Skeletal muscle tissue (tissue), 3 donors: ENCODE measurements at regions not wholly inside any gene's neighbourhood (a gene's known extent, or its start where the extent isn't known, plus 50 kb on each side); places are given as distances from the start of the nearest gene placed in this dataset.

ENCODE experiments used
- H3K27ac ChIP-seq: one replicate; pipeline ENCODE4 v1.7.0; 2013; ENCODE audit warnings: mild to moderate bottlenecking, low read depth, low read length, inconsistent platforms
- H3K27me3 ChIP-seq, 3 donors: one replicate each; pipeline ENCODE4 v1.7.0; 2013; ENCODE audit warnings: low read length in 3 of 3; ENCODE audit not compliant: control insufficient read depth in 3 of 3, insufficient read depth in 3 of 3
- H3K36me3 ChIP-seq, 3 donors: one replicate each; pipeline ENCODE4 v1.7.0; 2013; ENCODE audit warnings: low read length in 3 of 3; ENCODE audit not compliant: control insufficient read depth in 3 of 3, insufficient read depth in 3 of 3
- H3K4me1 ChIP-seq, 3 donors: one replicate each; pipeline ENCODE4 v1.7.0; 2013; ENCODE audit warnings: low read length in 3 of 3, mild to moderate bottlenecking in 3 of 3; ENCODE audit not compliant: control insufficient read depth in 3 of 3, insufficient read depth in 3 of 3
- H3K4me3 ChIP-seq, 3 donors: one replicate each; pipeline ENCODE4 v1.7.0; 2013; ENCODE audit warnings: low read length in 3 of 3
- H3K9ac ChIP-seq, 3 donors: one replicate each; pipeline ENCODE4 v1.7.0; 2013; ENCODE audit warnings: low read length in 3 of 3, mild to moderate bottlenecking in 3 of 3, moderate library complexity in 2 of 3, low read depth in 1 of 3
- H3K9me3 ChIP-seq, 3 donors: one replicate each; pipeline ENCODE4 v1.7.0; 2013; ENCODE audit warnings: low read length in 3 of 3; ENCODE audit not compliant: control insufficient read depth in 3 of 3
- donor health status: Osteomylitis.

DNA sequence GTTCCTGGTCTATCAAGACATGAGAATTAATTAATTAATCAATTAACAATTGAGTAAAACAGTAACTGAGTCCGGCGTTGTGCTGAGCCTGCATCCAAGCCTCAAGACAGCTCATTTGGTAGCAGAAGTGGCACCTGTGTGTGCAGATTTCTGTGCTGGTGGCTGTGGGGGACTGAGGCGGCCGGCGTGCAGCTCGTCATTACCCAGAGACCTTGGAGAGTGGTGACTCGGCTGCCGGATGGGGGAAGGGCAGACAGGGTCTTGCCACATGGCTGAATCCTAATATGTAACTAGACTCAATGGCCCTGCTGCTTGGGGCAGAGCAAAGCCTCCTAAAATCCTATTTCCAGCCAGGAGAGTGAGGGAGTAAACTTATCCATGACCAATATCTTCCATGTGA lies 510.2 kb downstream of the TCERG1L start:
- no peak overlapping the region for H3K27ac ChIP-seq
- H3K4me3 ChIP-seq, result no peak overlapping the region
- no peaks in the 10 kb centered on the region for H3K4me1 ChIP-seq
- H3K27me3 ChIP-seq, result peaks cover 0 to 16% (median 6%) of the 10 kb centered on the region in 3 donors
- no peaks in the 10 kb centered on the region for H3K36me3 ChIP-seq
- no peaks in the 10 kb centered on the region for H3K9me3 ChIP-seq
- no peak overlapping the region for H3K9ac ChIP-seq

GRCh38 chr10:130801784-130802183 lies 509.7 kb downstream of the TCERG1L start:
- Histone ChIP-seq H3K4me1 (no peaks in the 10 kb centered on the region), H3K9ac (no peak overlapping the region), H3K27ac (no peak overlapping the region), H3K9me3 (no peaks in the 10 kb centered on the region), H3K36me3 (no peaks in the 10 kb centered on the region), H3K4me3 (no peak overlapping the region), H3K27me3 (peaks cover 0 to 15% (median 10%) of the 10 kb centered on the region in 3 donors)

GRCh38 chr10:130802301-130802700 lies 509.2 kb downstream of the TCERG1L start:
- Histone ChIP-seq H3K27me3 (peaks cover 0 to 17% (median 7%) of the 10 kb centered on the region in 3 donors), H3K4me3 (no peak overlapping the region), H3K9me3 (no peaks in the 10 kb centered on the region)

DNA sequence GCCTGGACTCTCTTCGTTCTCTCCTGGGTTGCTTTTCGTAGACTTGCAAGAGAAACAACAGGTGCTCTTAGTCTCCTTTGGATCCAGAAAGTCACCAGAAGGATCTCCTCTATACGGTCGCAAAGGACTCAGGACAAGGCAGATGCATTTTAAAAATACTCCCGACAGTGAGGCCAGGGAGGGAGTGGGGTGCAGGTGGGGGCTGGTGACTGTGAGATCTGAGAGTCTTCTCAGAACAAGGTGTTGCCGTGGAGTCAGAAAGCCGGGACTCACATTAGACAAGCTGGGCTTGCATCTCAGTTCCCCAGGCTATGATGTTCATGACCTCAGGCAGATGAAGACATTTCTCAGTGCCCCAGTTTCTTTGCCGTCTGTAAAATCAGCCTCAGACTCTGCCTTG lies 507.2 kb downstream of the TCERG1L start:
- no peak overlapping the region for H3K4me3 ChIP-seq
- H3K27ac ChIP-seq, result no peak overlapping the region
- H3K36me3 ChIP-seq, result no peaks in the 10 kb centered on the region
- peaks cover 0 to 27% (median 8%) of the 10 kb centered on the region in 3 donors for H3K27me3 ChIP-seq
- no peaks in the 10 kb centered on the region for H3K9me3 ChIP-seq
- H3K4me1 ChIP-seq, result no peaks in the 10 kb centered on the region
- no peak overlapping the region for H3K9ac ChIP-seq

More at GRCh38 chr10:130802301-130802700, 509.2 kb downstream of the TCERG1L start:
- no peak overlapping the region for H3K9ac ChIP-seq
- no peaks in the 10 kb centered on the region for H3K36me3 ChIP-seq
- no peaks in the 10 kb centered on the region for H3K4me1 ChIP-seq
- no peak overlapping the region for H3K27ac ChIP-seq

- H3K9ac ChIP-seq, result no peak overlapping the region
- no peaks in the 10 kb centered on the region for H3K4me1 ChIP-seq
- no peak overlapping the region for H3K27ac ChIP-seq
- no peaks in the 10 kb centered on the region for H3K36me3 ChIP-seq
- H3K9me3 ChIP-seq, result no peaks in the 10 kb centered on the region
- H3K4me3 ChIP-seq, result no peak overlapping the region
- peaks cover 0 to 29% (median 7%) of the 10 kb centered on the region in 3 donors for H3K27me3 ChIP-seq
Observed at GRCh38 chr10:130804778-130805634, 506.5 kb downstream of the TCERG1L start.

- H3K4me3 ChIP-seq, result no peak overlapping the region
- no peaks in the 10 kb centered on the region for H3K36me3 ChIP-seq
- no peaks in the 10 kb centered on the region for H3K4me1 ChIP-seq
- H3K9me3 ChIP-seq, result no peaks in the 10 kb centered on the region
- H3K27ac ChIP-seq, result no peak overlapping the region
- no peak overlapping the region for H3K9ac ChIP-seq
- peaks cover 0 to 33% (median 13%) of the 10 kb centered on the region in 3 donors for H3K27me3 ChIP-seq
Observed at GRCh38 chr10:130805635-130806030, 505.9 kb downstream of the TCERG1L start.

DNA sequence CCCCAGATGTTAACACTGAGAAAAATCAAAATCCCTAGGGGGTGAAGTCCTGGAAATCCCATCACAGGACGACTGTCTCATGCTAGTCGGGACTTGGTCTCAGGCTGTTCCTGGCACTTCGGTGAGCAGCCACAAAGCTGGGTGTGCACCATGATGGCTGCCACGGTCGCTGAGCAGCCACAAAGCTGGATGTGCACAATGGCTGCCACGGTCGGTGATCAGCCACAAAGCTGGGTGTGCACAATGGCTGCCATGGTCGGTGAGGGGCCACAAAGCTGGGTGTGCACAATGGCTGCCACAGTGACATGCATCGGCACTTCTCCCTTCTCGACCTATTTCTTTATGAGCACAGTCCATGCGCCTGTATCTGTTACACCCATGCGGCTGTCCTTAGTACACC lies 505.1 kb downstream of the TCERG1L start:
- Histone ChIP-seq H3K9me3 (no peaks in the 10 kb centered on the region), H3K9ac (no peak overlapping the region), H3K4me1 (no peaks in the 10 kb centered on the region), H3K27ac (no peak overlapping the region), H3K27me3 (peaks cover 0 to 37% (median 21%) of the 10 kb centered on the region in 3 donors), H3K36me3 (no peaks in the 10 kb centered on the region), H3K4me3 (no peak overlapping the region)

DNA sequence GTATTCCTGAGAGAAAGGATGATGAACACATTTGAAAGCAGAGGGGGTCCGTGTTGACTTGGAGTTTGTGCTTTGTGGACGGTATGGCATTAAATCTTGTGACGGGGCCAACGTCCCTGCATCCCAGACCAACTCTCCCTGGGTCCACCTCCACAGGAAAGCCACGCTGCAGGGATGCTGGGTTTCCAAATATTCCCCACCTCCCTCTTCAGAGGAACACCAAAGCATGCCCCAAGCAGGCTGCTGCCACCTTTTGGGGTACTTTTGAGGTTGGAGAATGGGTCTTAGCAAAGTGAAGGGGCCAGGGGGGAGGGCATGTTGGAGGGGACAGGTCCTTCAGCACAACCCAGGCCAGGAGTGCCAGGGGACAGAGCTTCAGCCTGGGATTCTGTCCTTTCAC lies 504.4 kb downstream of the TCERG1L start:
- no peak overlapping the region for H3K9ac ChIP-seq
- H3K36me3 ChIP-seq, result no peaks in the 10 kb centered on the region
- H3K4me1 ChIP-seq, result no peaks in the 10 kb centered on the region
- H3K9me3 ChIP-seq, result no peaks in the 10 kb centered on the region
- H3K27me3 ChIP-seq, result peaks cover 0 to 37% (median 22%) of the 10 kb centered on the region in 3 donors
- no peak overlapping the region for H3K27ac ChIP-seq
- H3K4me3 ChIP-seq, result no peak overlapping the region

DNA sequence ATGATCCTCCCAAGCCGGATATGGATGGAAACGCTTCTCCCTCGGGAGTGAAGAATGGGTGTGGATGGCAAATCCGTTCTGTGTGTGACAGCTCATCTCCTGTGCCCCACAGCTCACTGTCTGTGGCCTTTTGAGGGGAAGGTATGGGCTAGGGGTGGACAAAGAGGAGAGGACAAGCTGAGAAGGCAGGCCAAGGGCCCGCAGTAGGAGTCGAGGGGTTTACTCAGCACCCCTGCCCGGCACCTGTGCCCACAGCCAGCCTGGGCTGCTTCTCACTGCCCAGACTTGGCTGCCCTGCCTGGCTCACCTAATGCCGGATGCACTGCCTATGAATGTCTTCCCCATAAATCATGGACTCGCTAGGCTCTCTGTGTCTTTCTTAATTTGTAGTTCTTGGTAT lies 503.8 kb downstream of the TCERG1L start:
- Histone ChIP-seq H3K36me3 (no peaks in the 10 kb centered on the region), H3K27me3 (peaks cover 0 to 37% (median 22%) of the 10 kb centered on the region in 3 donors), H3K27ac (no peak overlapping the region), H3K4me1 (no peaks in the 10 kb centered on the region), H3K9me3 (no peaks in the 10 kb centered on the region), H3K9ac (no peak overlapping the region), H3K4me3 (no peak overlapping the region)

- no peaks in the 10 kb centered on the region for H3K4me1 ChIP-seq
- H3K9ac ChIP-seq, result no peak overlapping the region
- H3K36me3 ChIP-seq, result no peaks in the 10 kb centered on the region
- H3K27me3 ChIP-seq, result peaks cover 0 to 37% (median 22%) of the 10 kb centered on the region in 3 donors
- H3K27ac ChIP-seq, result no peak overlapping the region
- H3K4me3 ChIP-seq, result no peak overlapping the region
- H3K9me3 ChIP-seq, result no peaks in the 10 kb centered on the region
Observed at GRCh38 chr10:130808243-130808642, 503.3 kb downstream of the TCERG1L start.
